NAMALWA (cell line): ENCODE measurements at regions not wholly inside any gene's neighbourhood (a gene's known extent, or its start where the extent isn't known, plus 50 kb on each side); places are given as distances from the start of the nearest gene placed in this dataset.
"Not testable (repeated sequence)": the region's sequence is repeated elsewhere in the genome, so short reads cannot be mapped to it uniquely, and the experiment has no call there.

Experiments used
- DNase-seq: peaks from one replicate; pipeline ENCODE4 v3.0.0-alpha.2; 2015; ENCODE audit warnings: low spot score

DNA sequence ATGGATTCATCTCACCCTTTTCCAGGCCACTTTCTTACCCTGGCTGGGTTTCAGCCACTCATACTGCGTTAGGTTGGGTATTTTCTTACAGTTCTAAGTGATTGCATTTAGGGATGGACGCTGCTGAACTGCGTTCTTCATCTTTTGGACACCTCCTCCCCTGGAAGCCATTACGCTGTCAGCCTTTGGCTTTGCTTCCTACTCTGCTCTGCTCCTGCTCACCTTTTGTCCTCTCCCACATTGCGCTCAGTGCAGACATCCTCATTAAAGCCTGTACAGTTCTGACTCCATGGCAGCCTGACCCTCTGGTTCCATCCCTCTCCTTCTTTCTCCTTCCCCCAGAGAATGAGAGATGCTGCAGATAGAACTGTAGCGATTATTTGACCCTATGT lies 108.9 kb downstream of the SRGAP2 start:
- not testable (repeated sequence) for DNase-seq

DNA sequence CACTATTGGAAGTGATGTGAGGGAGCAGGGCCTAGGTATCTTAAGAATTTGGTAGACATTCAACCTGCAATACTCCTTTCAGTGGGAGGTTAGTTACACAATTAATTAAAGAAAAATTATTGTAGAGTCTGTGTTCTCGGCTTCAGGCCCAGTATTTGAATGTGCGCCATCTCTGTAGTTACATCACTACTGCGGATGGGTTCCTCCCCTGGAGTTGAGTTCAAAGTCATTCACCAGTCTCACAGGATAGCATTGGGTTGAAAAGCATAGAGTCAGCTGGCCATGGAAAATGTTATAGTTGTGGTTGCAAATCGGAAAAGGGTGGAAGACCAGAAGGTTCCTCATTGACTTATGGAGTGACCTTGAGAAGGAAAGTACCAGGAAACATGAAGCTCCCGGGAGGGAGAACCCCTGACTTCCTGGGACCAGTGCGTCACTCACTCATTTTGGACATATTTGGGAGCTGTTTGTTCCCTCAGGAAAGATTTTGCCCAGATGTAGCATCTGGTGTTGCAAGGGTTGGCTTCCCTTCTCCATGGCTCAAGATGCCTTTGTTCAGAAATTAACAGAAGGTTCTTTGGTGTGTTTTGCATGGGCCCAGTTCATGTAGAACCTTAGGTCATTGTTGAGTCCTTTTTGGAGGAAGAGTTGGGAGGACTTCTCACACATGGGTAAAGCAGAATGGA lies 111.8 kb downstream of the SRGAP2 start:
- DNase-seq: not testable (repeated sequence)

DNA sequence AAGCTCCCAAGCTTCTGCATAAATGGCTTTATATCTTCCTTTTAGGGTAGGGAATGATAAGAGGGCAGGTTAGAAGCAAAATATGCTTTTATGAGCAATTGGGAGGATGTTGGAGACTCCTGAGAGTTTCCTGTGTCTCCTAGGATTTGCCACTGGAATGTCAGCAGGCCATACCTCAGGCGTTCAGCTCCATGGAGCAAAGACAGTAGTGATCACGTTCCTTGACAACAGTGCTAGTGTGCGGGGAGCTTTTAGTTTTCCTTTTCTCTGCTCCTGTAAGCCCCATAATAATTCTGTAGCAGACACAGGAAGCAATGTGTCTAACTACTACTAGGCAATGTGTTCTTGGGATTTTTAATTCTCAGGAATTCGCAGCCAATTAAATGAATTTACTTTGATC lies 113.6 kb downstream of the SRGAP2 start:
- not testable (repeated sequence) for DNase-seq

DNA sequence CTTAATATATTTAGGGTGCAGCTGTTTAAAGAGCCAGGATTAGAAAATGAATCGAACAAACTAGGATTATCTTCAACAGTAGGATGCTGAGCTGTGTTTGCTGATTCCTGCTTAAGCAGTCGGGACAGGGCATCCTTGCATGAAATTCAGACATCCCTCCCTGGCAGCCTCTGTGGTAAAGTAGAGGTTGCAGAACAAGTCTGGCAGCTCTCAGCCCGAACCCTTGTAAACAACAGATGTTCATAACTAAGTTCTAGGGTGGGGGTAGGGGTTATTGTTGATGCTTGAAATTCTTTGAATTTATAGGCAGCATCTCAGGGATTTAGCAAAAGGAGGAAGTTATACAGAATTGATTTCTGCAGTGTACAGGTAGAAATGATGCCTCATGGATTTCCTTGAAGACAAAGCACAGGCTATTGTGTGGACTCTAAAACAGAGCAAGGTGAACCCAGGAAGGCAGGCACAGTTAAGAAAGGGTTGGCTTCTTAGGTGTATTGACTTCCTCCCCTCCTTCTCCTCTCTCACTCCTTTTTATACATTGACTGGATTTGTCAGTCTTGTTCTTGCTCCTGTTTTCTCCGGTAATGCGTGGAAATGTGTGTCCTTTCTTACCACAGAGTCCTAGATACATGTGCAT lies 114.7 kb downstream of the SRGAP2 start:
- DNase-seq: peak; percentile 4

DNA sequence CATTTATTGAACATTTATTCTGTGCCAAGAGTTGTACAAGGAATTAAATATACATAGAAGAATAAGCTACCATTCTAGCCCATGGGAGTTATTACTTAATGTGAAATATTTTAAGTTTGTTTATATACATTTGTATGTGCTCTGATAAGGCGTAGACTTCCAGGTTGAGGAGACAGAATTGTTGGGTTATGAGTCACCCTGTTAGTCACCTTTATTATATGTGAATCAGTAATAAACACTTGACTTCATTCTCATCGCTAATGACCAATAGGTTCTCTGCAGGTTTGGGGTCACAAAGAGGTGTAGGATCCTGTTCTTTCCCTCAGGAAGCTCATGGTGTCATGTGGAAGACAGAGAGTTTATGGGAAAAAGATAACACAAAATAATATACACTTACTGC lies 116.9 kb downstream of the SRGAP2 start:
- DNase-seq: not testable (repeated sequence)

DNA sequence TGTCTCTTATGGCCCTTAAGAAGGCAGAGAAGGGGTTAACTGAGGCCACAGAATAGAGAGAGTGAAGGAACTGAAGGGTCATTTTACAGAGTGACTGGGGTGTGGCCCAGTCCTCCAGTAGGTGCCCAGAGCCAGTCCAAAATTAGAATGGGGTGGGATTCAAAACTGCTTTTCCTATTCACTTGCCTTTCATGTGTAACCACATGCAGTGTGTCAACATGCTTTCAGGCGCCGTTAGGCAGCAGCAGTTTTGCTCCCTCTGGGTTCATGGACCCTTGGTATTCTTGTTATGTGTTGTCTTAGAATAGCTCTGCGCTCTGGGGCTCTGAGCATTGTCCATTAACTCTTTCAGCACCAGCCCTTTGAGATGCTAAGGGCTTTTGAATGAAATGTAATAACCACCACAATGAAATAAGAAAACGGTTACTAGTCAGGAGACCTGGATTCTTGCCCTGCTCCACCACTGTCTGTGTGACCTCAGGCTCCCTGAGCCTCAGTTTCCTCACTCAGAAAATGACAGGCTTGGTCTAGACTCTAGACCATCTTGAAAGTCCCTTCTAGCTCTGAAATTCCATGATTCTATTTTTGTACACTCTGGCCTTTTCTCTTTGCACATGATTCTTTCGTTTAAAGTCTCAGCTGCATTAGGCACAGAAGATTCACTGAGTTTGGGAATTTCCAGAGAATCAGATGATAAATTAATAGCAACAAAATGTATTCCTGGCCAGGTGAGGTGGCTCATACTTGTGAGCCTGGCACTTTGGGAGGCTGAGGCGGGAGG lies 123.0 kb downstream of the SRGAP2 start:
- DNase-seq: not testable (repeated sequence)

DNA sequence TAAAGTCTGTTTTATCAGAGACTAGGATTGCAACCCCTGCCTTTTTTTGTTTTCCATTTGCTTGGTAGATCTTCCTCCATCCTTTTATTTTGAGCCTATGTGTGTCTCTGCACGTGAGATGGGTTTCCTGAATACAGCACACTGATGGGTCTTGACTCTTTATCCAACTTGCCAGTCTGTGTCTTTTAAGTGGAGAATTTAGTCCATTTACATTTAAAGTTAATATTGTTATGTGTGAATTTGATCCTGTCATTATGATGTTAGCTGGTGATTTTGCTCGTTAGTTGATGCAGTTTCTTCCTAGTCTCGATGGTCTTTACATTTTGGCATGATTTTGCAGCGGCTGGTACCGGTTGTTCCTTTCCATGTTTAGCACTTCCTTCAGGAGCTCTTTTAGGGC lies 128.3 kb downstream of the SRGAP2 start:
- DNase-seq: not testable (repeated sequence)

DNA sequence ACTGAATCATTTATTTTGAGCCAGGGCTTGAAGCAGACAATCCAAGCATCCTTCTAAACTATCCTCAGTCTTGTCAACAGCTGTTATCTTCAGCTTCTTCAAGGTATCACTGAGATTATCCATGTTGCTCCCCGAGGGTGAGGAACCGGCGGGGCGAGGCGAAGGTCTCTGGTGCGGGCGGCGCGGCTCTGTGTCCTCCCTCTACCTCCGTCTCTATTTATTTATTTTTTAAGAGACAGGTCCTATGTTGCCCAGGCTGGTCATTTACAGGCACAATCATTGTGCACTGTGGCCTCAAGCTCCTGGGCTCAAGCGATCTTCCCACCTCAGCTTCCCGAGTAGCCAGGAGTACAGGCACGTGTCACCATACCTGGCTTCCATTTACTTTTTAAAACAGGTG lies 130.0 kb downstream of the SRGAP2 start:
- DNase-seq: not testable (repeated sequence)

DNA sequence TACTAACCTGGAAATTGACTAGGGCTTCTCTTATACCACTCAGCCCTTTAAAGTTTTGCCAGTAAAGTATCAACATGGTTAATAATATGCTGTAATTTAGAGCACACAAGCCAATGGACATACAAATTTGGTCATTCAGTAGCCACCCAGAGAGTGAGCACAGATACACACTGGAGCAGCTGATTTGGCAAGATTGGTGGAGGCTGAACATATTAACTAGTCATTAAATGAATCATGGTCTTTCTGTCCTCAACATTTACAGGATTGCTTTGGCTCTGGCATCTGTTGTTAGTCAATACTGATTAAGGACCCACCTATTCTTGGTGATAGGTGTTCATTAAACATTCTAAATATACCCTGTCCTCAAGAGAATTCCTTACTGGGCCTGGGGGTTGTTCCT lies 130.6 kb downstream of the SRGAP2 start:
- DNase-seq: not testable (repeated sequence)

DNA sequence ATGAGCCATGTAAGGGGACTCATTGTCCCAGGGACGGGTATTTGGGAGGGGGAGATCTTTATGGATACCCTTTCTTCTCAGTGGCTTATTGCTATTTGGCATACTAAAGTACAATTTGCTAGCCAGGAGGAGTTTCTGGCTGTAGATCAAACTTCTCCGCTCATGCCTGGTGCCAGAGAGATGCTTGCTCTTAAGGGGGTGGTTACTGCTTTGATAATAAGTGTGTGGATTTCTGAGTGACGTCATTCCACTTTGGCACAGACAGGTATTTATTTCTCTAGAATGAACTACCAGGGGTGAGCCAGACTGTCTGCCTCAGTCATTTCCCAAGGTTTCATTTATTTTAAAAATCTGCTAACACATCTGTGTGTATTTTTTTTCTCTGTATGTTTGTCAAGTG lies 131.1 kb downstream of the SRGAP2 start:
- not testable (repeated sequence) for DNase-seq

DNA sequence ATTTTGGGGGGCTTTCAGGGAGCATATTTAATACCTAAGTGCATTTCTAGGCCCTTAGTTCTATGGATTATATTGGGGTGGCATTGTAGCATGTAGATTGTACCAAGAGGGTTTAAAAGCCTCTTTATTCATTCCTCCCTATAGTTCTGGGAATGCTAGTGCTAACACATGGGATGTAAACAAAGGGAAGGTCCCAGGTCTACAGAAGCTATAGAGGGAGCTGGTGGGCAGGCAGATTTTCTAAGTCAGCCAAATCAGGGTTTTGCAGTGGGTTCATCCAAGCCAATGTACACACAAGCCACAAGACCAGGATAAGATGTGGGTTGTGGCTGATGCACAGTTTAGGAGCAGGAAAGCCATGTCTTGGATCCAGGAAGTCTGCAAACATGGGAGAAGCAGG lies 131.8 kb downstream of the SRGAP2 start:
- DNase-seq: not testable (repeated sequence)

DNA sequence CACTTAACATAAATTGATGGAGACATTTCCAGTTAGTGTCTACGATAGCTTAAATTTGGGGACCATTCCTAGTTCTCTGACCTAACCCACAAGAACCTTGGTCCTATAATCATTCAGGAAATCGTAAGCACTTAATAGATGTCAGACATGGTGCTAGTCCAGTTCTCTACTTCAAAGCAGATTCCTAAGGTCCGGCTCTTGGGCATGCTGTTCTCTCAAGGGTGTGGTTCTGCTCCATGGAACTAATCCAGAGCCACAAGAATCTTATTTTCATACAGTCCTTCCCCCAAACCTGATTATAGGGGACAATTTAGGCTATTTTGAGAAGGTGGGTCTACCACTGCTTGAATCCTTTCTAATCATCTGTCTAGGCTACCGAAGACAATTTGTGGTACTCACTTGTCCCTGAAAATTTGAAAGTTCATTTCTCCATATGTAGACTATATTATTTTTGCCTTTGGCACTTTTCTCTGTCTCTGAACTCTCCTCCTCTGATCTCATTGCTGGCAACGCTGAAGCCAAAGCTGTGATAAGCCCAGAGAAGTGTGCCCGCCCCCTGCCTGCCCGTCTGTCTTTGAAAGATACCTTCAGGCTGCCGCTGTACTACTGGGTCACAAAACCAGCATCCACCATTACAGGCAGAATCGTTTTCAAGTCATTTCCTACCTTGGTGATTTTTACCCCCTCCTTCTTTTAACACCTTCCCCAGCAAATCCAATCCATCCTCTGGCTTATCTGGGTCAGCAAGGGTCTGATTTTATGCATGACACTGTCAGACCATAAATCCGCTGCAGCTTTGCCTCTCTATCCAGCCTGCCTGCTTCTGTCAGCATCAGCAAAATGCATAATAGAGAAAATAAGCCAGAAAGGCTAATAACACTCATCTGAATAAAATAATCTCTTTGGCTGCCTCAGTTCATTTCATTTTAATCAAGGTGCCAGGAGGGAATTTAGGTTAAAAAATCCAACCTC lies 132.8 kb downstream of the SRGAP2 start:
- DNase-seq: not testable (repeated sequence)

DNA sequence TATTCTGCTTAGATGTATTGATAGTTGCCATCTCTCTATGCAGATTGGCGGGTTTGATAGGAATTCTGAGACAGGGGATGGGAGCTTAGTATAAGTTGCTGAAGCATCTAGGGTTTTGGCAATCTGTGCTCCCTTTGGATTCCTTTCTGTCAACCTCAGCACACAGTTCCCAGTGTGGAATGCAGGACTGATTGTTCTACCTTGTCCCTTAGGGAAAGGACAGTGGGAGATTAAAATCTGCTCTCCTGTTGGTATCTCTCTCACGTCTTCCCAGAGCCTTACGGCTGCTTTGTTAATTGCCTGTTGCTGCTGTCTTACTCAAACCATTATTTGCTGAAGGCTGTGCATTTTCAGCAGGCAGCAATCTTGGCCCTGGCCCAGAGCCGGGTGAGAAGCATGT lies 133.3 kb upstream of the IKBKE start:
- DNase-seq: not testable (repeated sequence)

DNA sequence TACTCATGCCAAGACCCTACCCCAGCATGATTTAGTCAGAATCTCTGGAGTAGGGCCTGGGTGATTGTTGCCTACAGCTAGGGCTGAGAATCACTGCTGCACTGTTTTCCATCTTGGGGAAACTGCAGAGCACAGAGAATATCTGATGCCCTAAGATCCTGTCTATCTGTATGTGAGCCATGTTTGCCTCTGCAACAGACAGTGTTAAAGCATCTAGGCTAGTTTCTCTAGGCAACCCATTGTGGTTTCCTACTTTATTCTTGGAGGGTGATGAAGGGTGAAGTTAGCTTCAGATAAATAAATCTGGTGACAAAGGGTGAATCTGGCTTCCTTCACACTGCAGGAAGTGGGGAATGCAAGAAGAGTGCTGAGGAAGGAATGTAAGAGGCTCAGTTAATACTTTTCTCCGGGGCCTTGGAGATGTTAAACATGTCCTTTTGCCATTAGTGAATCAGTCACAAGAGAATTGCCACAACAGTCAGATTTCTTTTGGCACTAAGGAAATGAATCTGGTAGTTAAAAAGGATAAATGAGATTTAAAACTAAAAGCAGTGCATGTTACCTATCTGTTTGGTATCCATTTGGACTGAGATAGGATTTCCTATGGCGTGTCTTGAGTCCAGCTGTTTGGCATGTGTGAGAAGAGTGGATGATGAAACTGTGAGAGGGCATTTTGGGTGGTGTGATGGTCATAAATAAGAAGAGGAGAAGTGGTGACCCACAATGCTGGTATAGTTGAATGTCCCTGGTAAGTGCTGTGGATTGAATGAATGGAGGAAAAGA lies 119.6 kb upstream of the IKBKE start:
- not testable (repeated sequence) for DNase-seq

DNA sequence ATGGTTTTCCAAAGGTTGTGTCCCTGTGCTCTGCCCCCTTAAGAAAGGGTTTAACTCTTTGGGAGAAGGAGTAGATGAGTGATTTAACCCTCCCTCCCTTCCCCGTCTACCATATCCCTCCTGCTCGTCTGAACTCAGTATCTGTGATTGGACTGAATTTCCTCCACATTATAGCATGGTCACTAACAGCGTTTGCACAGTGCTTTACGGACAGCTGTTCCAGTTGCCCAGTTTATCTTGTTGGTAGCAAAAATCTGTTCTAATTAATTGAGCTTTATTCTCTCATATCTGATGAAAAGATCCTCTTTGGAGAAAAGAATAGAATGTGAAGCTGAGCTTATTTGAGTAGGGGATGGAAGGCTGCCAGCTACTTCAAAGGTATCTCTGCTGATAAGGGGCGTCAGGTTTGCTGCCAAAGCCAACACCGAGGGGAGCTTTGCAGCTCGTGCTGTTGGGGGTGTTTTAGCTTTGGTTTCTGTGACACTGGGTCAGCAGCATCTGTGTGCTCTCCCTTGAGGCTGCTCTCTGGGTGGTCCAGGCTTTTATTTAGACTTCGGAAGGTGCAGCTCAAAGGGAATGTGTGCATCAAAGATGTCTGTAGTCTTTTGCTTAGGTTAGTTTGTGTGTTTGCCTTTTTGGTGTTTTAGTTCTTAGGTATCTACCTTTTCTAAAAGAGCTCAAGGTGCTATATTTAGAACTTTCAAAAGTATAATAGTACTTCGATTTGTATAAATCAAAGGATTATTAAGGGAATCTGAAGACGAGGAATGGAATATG lies 118.8 kb upstream of the IKBKE start:
- not testable (repeated sequence) for DNase-seq

DNA sequence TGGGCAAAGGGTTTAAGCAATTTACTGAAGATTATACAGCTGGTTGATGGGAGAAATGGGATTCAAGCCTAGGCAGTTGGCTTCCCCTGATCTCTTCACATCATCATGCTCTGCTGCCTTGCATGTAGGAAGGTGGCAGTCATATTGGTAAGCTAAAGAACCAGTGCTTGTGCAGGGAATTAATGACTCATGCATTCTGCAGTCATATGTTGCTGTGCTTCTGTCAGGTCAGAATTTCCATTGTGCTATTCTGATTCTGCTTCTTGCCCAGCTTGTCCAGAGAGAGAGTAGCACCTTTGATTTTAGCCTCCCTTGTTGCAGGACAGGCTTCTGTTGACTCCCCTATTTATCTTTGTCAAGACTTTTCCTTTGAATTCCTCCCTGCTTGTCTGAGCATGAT lies 114.0 kb upstream of the IKBKE start:
- DNase-seq: not testable (repeated sequence)

DNA sequence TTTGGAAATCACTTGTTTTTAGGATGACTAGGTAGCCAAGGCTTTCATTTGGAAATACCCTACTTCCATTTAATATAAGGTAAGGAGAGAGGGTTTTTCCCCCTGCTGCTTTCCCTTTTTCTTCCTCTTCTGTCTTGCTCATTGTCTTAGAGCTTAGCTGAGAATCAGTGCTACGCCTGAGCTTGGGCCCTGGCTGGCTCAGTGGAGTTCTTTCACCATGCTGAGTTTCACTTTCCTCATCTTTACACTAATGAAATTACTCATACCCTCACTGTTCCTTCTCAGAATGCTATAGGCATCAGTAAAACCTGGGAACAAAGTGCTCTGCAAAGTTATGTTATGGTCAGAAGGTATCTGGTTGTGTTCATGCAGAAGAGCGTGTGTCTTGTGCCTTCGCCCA lies 112.3 kb upstream of the IKBKE start:
- DNase-seq: not testable (repeated sequence)

DNA sequence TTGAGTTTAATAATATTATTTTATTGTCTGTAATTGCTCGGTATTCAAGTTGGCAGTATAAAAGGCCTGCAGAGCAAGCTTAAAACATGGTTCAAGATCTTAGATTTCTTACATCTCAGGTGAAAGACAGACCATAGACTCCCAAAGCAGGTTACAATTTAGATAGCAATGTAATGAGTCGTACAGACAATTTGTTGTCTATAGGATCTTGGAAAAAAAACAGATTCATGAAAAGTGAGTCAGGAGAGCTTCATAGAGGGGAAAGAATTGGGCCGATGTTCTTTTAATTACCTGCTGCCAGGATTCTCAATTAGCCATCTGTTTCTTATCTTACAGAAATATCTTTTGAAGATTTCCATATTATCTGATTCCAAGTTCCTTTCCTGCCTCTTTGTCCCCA lies 111.5 kb upstream of the IKBKE start:
- not testable (repeated sequence) for DNase-seq

DNA sequence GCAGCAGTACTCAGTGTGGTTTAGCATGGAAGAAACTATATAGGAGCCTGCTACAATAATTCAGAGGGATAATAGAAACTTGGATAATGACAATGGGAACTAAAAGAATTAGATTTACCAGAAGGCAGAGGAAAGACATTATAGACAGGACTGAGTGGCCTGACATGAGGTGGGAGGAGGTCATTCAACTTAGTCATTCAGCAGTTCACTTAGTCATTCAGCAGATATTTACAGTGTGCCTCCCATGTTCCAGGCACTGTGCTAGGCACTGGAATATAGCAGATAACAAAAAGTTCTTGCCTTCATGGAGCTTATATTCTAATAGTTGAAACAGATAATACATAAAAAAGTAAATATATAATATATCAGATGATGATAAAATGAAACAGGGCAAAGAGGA lies 110.9 kb upstream of the IKBKE start:
- not testable (repeated sequence) for DNase-seq

DNA sequence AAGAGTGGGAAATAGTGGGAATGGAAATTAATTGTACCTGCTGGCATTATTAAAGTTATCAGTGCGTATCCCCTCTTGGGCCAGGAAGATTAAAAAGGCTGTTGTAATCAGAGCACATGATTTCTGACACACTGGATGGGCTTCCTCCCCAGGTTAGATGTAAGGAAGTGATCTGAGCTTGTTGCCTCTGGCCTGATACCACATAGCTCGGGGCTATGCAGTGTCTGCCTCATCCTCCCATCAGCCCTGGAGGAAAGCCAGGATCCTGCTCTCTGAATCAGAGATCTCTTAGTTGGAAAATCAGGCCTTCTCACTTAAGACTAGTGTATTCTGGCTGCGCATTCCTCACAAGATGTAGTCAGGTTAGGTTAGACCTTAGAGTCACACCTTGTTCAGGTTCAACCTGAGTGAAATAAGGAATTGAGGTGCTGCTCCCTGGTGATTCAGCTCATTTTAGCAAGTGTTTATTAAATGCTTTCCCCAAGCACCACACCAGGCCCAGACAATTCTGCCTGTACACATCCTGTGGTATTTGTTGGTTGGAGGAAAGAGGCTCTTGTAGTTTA lies 108.2 kb upstream of the IKBKE start:
- not testable (repeated sequence) for DNase-seq
